ENCODE measurements at regions not wholly inside any gene's neighbourhood (a gene's known extent, or its start where the extent isn't known, plus 50 kb on each side); places are given as distances from the start of the nearest gene placed in this dataset.

DNA sequence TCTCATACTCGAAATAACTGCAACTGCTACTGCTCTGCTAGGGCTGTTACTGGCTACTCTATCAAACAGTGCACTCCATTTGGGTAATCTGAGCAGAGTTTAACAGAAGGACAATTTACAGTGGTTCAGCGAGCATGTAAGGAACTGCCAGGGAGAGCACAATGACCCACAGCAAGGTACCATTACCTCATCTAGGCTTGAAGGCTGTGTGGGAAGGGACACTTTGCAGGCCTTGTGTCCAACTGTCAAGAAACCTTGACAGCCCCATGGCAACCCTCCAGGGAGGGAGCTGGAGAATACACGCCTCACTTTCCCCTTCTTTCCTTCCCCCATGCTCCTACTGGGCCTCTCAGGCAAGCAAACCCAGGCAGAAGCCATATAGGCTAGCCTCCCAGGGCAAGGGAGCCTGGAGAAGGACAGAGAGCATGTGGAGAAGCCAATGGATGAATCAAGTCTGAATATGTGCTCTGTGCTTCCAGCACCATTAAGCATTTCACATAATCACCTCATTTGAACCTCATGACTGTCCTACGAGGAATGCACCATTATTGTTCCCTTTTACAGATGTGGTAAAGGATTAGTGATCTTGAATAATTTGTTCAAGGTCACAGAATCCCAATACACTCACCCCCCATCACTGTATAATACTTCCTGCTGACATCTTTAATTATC, 49.9 kb upstream of the JAK2 start:
- H3K36me3 ChIP-seq (ENCODE audit: control insufficient read depth, insufficient read depth, low read length), result no peaks in the 10 kb centered on the region
- no peak overlapping the region for H3K4me3 Mint-ChIP-seq
- H3K27me3 ChIP-seq (ENCODE audit: control insufficient read depth, insufficient read depth, low read length, poor library complexity, severe bottlenecking), result no peaks in the 10 kb centered on the region
- WGBS, 2 experiments (ENCODE audit: insufficient coverage in 1 of 2, insufficient read length in 1 of 2), result 80 to 100% methylated on average over 1 to 3 of the region's 4 CpGs
- no peaks in the 10 kb centered on the region for H3K9me3 ChIP-seq (ENCODE audit: control insufficient read depth, low read length)
- no peak overlapping the region for H3K27ac ChIP-seq (ENCODE audit: low read depth, low read length)
- no peaks in the 10 kb centered on the region for H3K36me3 Mint-ChIP-seq (ENCODE audit: low read depth)
- H3K4me1 Mint-ChIP-seq, result peaks cover 26% of the 10 kb centered on the region
- TF ChIP-seq, protein P1, sequence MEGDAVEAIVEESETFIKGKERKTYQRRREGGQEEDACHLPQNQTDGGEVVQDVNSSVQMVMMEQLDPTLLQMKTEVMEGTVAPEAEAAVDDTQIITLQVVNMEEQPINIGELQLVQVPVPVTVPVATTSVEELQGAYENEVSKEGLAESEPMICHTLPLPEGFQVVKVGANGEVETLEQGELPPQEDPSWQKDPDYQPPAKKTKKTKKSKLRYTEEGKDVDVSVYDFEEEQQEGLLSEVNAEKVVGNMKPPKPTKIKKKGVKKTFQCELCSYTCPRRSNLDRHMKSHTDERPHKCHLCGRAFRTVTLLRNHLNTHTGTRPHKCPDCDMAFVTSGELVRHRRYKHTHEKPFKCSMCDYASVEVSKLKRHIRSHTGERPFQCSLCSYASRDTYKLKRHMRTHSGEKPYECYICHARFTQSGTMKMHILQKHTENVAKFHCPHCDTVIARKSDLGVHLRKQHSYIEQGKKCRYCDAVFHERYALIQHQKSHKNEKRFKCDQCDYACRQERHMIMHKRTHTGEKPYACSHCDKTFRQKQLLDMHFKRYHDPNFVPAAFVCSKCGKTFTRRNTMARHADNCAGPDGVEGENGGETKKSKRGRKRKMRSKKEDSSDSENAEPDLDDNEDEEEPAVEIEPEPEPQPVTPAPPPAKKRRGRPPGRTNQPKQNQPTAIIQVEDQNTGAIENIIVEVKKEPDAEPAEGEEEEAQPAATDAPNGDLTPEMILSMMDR (conservative IDR thresholded peaks at IDR 0.05), result no peak
- no peaks in the 10 kb centered on the region for H3K9me3 Mint-ChIP-seq
- DNase-seq, result no peak
- H3K4me1 ChIP-seq (ENCODE audit: control insufficient read depth, insufficient read depth, low read length), result peaks cover 9% of the 10 kb centered on the region
- H3K27ac Mint-ChIP-seq, result no peak overlapping the region
- H3K9ac ChIP-seq (ENCODE audit: extremely low read depth, low read length, poor library complexity, severe bottlenecking), result no peak overlapping the region
- H3K27me3 Mint-ChIP-seq (ENCODE audit: insufficient read depth), result no peaks in the 10 kb centered on the region
- no peak overlapping the region for H3K4me3 ChIP-seq (ENCODE audit: low read length)
